Brain microvascular endothelial cell (primary cell): ENCODE measurements at regions not wholly inside any gene's neighbourhood (a gene's known extent, or its start where the extent isn't known, plus 50 kb on each side); places are given as distances from the start of the nearest gene placed in this dataset.

Experiments
- DNase-seq: peaks from one replicate; pipeline ENCODE4 v3.0.0-alpha.2; 2020
- H3K27ac ChIP-seq: fragments of 250-450 bp; sonication (Bioruptor Pico); 2 replicates; pipeline ENCODE4 v1.5.1; 2020; ENCODE audit warnings: mild to moderate bottlenecking, moderate library complexity
- H3K27me3 ChIP-seq: fragments of 250-450 bp; sonication (Bioruptor Pico); replicated peaks from 2 replicates; pipeline ENCODE4 v1.5.1; 2020; ENCODE audit warnings: mild to moderate bottlenecking
- H3K36me3 ChIP-seq: fragments of 250-450 bp; sonication (Bioruptor Pico); replicated peaks from 2 replicates; pipeline ENCODE4 v1.5.1; 2020; ENCODE audit warnings: mild to moderate bottlenecking
- H3K4me3 ChIP-seq: 2 replicates; pipeline ENCODE4 v1.5.1; 2011; ENCODE audit warnings: low read depth, mild to moderate bottlenecking, control low read depth, low read length, moderate library complexity
- CTCF ChIP-seq: IDR thresholded peaks from 2 replicates; pipeline ENCODE4 v1.5.1; 2011; ENCODE audit warnings: low read depth, mild to moderate bottlenecking, moderate library complexity, low read length, control low read depth, inconsistent platforms; ENCODE audit errors: missing control alignments
- in situ Hi-C: cut with HindIII; loops from 2 replicates; pipeline ENCODE4 v1.10.0; 2017; ENCODE audit warnings: low sequenced_read_pairs, low pct_ligation_motif_present

- H3K4me3 ChIP-seq: no peak overlapping the region
- H3K36me3 ChIP-seq: no peaks in the 10 kb centered on the region
- no peak for DNase-seq
- H3K27ac ChIP-seq: no peak overlapping the region
- in situ Hi-C loops: no loop called here
- no peak for TF ChIP-seq CTCF
- no peaks in the 10 kb centered on the region for H3K27me3 ChIP-seq
Measured at GRCh38 chr6:141261016-141261671, 871.6 kb upstream of the GJE1 start.

- DNase-seq: no peak
- no peak for TF ChIP-seq CTCF
- no peaks in the 10 kb centered on the region for H3K36me3 ChIP-seq
- no peaks in the 10 kb centered on the region for H3K27me3 ChIP-seq
- in situ Hi-C loops: no loop called here
- H3K27ac ChIP-seq: no peak overlapping the region
- no peak overlapping the region for H3K4me3 ChIP-seq
Measured at GRCh38 chr6:141260627-141261015, 872.1 kb upstream of the GJE1 start.

DNA sequence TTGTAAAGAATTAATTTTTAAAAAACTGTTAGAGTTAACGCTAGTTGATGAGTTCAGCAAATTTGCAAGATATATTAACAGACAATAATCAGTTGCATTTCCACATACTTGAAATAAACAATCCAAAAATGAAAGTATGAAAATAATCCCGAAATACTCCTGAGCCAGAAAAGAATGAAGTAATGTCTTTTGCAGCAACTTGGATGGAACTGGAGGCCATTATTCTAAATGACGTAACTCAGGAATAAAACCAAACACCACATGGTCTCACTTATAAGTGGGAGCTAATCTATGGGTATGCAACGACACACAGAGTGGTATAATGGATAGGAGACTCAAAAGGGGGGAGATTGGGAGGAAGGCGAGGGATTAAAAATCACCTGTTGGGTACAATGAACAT, 872.9 kb upstream of the GJE1 start:
- no peak for TF ChIP-seq CTCF
- DNase-seq: no peak
- Histone ChIP-seq H3K27me3 (no peaks in the 10 kb centered on the region), H3K4me3 (no peak overlapping the region), H3K36me3 (no peaks in the 10 kb centered on the region), H3K27ac (no peak overlapping the region)
- in situ Hi-C loops: no loop called here

- in situ Hi-C loops: no loop called here
- no peak for DNase-seq
Measured at GRCh38 chr6:141259091-141259490, 873.6 kb upstream of the GJE1 start.

DNA sequence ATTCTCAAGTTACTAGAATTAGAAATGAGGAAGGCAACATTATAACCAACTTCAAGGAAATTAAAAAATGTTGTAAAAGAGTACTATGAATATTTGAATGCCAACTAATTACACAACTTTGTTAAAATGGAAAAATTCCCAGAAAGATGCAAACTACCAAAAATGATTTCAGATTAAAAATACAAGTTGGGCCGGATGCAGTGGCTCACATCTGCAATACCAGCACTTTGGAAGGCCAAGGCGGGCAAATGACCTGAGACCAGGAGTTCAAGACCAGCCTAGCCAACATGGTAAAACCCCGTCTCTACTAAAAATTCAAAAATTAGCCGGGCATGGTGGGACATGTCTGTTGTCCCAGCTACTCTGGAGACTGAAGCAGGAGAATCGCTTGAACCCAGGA, 874.2 kb upstream of the GJE1 start:
- no peak overlapping the region for H3K4me3 ChIP-seq
- in situ Hi-C loops: no loop called here
- no peak overlapping the region for H3K27ac ChIP-seq
- no peaks in the 10 kb centered on the region for H3K36me3 ChIP-seq
- DNase-seq: no peak
- no peak for TF ChIP-seq CTCF
- H3K27me3 ChIP-seq: no peaks in the 10 kb centered on the region

More at GRCh38 chr6:141259091-141259490, 873.6 kb upstream of the GJE1 start:
- Histone ChIP-seq H3K27ac (no peak overlapping the region), H3K4me3 (no peak overlapping the region), H3K27me3 (no peaks in the 10 kb centered on the region), H3K36me3 (no peaks in the 10 kb centered on the region)
- no peak for TF ChIP-seq CTCF

GRCh38 chr6:141254336-141254735, 878.4 kb upstream of the GJE1 start:
- no peak overlapping the region for H3K27ac ChIP-seq
- no peaks in the 10 kb centered on the region for H3K27me3 ChIP-seq
- in situ Hi-C loops: no loop called here
- no peaks in the 10 kb centered on the region for H3K36me3 ChIP-seq
- no peak for DNase-seq
- H3K4me3 ChIP-seq: no peak overlapping the region
- TF ChIP-seq CTCF: no peak
